COR-L47 (cell line): ENCODE measurements at regions not wholly inside any gene's neighbourhood (a gene's known extent, or its start where the extent isn't known, plus 50 kb on each side); places are given as distances from the start of the nearest gene placed in this dataset.

ENCODE experiments used
- DNase-seq: peaks from one replicate; lab custom pipeline; 2025; lab: John Stamatoyannopoulos, UW

DNA sequence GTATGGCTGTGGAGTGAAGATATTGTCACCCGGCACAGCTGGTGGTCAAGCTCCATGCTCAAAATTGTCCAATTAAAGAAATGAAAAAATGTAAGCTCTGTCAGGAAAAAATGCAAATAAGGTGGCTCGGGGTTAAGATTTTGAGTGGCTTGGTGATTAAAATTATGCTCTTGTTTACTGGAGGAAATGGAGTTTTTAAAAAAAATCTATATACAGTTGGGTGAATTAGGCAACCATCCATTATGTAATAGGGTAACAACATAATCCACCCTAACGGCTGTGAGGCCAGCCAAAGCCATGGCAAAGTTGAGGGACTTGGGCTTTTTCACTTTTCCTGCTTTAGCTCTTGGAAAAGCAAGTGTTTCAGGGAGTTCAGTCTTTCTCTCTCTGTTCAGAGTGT is 260.8 kb upstream of the HABP2 start:
- DNase-seq, result no peak

DNA sequence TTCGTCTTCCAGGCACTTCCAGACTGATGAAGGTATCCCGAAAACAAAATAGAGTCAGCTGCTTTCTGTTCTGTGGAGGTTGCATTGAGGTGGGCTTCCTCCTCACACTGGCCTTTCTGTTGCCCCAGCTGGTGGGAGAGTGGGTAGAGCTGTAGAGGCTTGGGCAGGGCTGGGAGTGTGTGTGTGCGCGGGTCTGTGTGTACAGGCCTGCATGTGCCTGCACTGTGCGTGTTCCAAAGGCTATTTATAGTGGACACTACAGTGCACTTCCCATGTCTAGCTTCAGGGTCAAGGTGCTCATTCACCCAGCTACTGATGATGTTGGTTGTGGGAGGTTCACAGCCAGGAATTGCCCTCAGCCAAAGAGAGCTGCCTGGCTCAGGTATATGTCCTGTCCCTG is 260.1 kb upstream of the HABP2 start:
- DNase-seq, result no peak

GRCh38 chr10:113293167-113293566 is 259.7 kb upstream of the HABP2 start:
- DNase-seq, result no peak

DNA sequence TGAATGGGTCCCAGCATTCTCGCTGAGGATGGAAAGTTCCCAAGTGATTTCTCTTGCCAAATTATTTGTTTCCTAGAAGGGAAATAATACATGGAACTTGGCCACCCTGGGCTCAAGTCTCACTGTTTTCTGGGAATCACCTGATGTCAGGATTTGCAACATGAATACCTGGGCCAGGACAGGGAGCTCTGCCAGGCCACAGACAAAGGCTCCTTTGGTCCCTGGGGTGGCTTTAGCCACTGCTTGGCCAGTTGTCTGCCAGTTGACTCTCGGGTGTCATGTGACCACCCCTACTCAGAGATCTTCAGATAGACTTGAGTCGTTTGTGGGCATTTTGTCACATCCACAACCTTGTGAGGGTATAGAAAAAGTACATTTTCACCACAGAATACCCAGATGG is 258.0 kb upstream of the HABP2 start:
- no peak for DNase-seq

DNA sequence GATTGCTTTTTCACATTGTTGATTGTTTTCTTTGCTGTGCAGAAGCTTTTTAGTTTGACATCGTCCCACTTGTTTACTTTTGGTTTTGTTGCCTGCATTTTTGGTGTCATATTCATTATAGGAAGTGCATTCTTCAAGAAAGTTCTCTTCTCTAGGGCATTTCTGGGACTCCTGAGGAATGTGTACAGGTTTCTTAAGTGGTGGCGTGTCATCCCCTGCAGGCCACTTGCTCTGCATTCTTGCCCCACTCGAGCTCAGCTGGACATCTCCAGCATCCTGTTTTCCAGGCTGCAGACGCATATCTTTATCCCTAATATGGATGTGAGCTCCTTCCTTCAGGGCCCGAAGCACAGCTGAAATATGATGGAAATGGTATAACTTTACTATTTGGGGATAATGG is 255.6 kb upstream of the HABP2 start:
- no peak for DNase-seq

- DNase-seq, result no peak
These were observed 254.2 kb upstream of the HABP2 start for GRCh38 chr10:113298616-113299015.

DNA sequence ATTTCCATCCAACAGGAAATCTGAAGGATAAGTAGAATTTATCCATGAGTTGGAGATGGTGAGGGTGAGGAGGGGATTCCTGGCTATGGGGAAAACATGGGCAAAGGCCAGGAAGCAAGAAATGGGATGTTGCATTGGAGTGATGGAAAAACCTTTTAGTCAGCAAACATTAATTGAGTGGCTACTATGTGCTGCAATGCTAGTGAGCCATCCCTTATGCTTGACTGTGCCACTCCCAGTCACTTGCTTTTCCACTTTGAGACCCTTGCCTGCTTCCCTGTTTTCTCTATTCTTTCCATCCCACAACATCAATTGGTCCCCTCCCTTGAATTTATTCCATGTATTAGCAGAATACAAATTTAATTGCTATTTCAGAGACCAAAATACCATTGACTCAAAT is 252.7 kb upstream of the HABP2 start:
- no peak for DNase-seq

DNA sequence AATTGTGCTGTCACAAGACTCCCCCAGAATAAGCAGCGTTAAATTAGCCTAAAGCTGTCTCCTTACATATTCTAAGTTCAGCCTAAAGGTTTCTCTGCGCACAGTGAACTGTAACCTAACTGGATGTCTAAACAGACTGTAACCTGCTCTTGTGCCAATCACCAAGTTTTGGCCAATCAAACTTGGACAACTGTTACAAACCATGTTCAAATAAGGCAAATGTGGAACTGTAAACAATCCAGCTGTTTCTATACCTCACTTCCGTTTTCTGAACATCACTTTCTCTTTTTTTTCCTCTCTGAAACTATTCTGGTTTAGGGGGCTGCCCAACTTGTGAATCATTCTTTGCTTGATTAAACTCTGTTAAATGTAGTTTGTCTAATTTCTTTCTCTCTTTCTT is 252.2 kb upstream of the HABP2 start:
- DNase-seq, result no peak

GRCh38 chr10:113301342-113301984 is 251.4 kb upstream of the HABP2 start:
- DNase-seq, result no peak

- no peak for DNase-seq
These were observed 250.8 kb upstream of the HABP2 start for GRCh38 chr10:113302062-113302461.

DNA sequence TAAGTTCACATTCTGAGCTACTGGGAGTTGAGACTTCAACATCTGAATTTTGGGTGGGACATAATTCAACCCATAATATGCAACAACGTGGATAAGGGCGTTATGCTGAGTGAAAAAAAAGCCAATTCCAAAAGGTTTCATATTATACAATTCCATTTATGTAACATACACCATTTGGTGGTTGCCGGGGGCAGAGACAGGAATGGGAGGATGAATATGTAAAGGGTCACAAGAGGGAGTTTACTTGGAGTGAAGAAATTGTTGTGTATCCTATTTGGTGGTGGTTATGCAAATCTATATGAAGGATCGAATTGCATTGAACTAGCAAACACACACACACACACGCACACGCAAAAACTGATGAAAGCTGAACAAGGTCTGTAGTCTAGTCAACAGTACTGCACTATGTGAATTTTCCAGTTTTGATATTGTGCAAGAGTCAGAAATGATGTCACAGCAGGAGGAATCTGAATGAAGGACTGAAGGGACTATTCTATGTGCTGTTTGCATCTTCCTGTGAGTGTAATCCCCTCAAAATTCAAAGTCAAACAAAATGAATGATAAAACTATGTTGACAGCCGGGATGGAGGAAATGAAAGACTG is 249.2 kb upstream of the HABP2 start:
- no peak for DNase-seq

- no peak for DNase-seq
These were observed 248.1 kb upstream of the HABP2 start for GRCh38 chr10:113304726-113305125.

DNA sequence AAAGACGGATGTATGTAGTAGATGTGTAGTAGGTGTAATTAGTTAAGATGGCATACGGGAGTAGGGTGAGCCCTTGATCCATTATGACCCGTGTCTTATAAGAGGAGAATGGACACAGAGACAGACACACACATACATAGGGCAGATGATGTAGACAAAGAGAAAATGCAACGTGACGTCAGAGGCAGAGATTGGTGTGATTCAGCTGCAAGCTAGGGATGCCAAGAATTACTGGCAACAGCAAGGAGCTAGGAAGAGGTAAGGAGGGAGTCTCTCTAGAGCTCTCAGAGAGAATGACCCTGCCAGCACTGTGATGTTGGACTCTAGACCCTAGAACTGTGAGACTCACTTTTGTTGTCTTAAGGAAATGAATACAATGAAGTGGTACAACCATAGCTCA is 247.0 kb upstream of the HABP2 start:
- DNase-seq, result no peak

- no peak for DNase-seq
These were observed 243.1 kb upstream of the HABP2 start for GRCh38 chr10:113309791-113310190.

DNA sequence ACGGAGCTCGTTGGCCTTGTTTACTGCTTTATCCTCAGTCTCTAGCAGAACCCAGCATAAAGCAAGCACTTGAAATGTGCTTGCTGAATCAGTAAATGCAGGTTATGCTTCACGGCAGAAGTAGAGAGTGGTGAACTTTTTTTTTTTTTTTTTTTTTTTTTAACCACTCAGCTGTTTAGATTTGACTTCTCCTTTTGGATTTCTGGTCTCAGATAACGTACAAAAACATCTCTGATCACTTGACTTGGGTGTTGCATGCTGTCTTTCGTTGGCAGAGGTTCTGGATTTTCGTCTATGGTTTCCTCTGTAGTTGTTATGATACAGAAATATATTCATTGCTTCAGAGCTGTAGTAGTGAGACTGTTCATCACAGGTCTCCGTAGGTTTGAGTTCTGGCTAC is 242.5 kb upstream of the HABP2 start:
- DNase-seq, result no peak

- DNase-seq, result no peak
These were observed 239.7 kb upstream of the HABP2 start for GRCh38 chr10:113313048-113313602.

DNA sequence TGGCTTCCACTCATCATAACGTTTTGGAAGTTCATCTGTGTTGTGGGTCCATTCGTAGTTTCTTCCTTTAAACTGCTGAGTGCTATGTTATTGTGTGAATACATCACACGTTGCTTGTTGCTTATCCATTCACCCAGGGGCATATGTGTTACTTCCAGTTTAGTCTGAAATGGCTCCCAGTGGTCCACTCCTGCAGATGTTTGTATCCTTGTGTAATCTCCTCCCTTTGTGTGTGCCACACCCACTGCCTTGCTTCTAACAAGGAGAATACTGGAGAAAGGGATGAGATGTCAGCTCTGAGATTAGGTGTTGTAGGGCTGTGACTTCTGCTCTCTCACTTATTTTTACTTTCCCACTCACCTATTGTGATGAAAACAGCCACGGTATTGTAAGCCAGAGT is 239.1 kb upstream of the HABP2 start:
- DNase-seq, result no peak

DNA sequence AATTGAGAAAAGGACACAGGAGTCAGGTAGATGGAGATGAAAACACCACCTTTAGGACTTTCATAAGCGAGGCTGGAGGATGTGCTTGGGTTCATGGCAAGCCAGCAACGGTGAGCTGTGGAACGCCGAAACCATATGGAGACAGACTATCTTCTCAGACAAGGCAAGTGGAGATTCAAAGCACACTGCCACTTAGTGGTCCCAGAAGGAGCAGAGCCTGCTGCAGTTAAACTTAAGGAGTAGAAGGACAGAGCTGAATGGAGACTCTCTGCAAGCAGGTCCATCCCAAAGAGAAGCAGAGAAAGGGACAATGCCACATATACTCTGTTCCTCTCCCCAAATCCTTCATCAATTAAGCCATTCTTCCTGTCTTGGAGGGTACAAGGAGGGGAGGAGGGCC is 236.3 kb upstream of the HABP2 start:
- DNase-seq, result no peak

DNA sequence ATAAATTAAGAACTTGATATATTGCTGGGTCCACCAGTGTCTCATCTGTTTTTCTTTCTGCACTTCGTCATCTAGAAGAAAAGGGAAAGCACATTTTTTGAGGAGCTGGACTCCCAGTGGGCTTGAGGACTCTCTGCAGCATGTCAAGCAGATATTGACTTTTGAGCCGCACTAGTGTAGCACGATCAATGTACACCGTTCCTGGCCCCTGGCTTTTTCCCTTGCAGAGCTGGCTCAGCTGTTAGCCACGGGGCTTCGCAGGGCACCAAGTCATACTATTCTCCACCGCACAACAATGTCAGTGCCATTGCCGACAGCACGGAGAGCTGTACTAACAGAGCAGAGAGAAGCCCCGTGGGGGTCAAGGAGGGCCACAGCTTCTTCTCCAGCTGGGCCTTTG is 235.4 kb upstream of the HABP2 start:
- no peak for DNase-seq

- no peak for DNase-seq
These were observed 233.4 kb upstream of the HABP2 start for GRCh38 chr10:113319479-113319878.

DNA sequence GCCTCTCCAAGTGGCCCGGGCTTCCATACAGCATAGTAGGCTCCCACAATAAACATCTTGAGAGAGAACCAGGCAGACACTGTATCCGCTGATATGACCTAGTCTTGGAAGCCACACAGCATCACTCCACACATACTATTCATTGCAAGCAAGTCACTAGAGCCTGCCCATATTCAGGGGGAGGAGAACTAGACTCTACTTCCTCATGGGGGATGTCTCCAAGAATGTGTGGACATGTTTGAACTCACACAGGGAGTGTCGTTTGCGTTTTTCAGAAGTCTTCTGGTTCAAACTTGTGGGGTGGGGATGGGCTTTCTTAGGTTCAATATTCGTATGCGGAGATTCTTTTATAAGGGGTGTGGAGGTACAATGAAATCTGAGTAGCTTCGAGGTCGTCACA is 232.6 kb upstream of the HABP2 start:
- DNase-seq, result no peak

GRCh38 chr10:113320987-113321386 is 231.9 kb upstream of the HABP2 start:
- no peak for DNase-seq

DNA sequence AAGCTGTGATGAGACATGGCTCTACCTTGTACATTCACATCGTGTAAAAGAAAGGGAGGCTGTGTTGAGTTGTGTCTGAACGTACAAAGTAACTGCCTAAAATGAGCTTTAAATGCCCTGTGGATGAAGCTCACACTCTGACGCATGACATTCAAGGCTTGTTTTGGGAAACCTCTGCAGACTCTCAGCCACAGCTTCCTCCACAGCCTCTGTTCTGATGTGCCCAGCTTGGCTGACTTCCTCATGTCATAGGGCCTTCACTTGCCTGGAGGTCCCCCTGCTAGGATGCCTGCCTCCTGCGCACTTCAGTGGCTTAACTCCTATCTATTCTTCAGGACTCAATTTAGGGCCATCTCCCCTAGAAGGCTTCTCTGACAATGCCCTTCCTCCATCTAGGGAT is 230.0 kb upstream of the HABP2 start:
- DNase-seq, result no peak

- DNase-seq, result no peak
These were observed 228.9 kb upstream of the HABP2 start for GRCh38 chr10:113323985-113324384.
